GF-D8 (cell line): ENCODE measurements at regions not wholly inside any gene's neighbourhood (a gene's known extent, or its start where the extent isn't known, plus 50 kb on each side); places are given as distances from the start of the nearest gene placed in this dataset.
"Not testable (repeated sequence)": the region's sequence is repeated elsewhere in the genome, so short reads cannot be mapped to it uniquely, and the experiment has no call there.

Experiments used
- DNase-seq: peaks from one replicate; lab custom pipeline; 2025; lab: John Stamatoyannopoulos, UW

DNA sequence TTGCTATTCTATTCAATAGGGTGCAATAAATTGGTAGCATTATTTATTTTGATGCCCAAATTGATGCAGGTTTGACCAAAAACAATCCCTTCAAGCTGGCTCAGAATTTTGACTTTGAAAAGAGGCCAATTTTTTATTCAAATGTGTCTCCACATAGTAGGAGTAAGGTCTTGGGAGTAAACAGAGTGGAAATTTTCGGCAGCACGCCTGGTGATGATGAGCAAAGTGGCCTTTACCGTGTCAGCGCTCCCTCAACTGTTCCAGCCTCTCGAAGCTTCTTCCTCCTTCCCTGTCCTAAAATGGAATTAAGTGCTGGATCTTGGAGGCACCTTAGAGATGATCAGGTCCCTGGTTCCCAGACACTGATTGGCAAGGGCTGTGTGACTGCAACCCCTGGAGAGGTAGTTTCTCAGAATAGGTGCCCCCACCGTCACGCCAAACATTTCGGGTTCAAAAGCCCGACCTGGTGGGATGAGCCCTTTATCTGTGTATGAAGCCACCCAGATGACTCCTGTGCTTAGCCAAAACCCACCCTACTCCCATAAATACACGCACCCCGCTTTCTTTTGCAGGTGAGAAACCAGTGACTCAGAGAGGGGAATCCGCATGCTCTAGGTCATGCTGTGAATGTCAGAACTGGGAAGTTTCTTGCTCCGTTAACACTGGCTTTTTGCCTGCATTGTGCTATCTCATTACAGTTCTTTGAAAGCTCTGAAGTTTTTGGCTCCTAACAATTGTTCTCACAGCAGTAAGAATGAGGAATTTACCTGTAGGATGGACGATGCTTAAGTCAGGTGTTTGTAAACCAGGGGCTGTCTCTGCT is 89.1 kb downstream of the CRYGS start:
- no peak for DNase-seq

DNA sequence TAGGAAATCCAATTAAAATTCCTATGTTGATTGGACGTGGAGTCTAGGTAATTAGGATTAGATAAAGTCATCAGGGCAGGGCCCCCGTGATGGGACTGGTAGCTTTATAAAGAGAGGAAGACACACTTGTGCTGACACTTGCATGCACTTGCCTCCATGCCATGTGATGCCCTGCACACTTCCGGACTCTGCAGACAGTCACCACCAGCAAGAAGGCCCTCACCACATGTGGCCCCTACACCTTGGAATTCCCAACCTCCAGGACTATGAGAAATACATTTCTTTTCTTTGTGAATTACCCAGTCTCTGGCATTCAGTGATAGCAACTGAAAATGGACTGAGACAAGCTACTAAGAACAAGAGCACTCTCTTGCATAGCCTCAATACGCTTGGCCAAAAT is 90.6 kb downstream of the CRYGS start:
- DNase-seq: no peak

GRCh38 chr3:186452517-186452916 is 90.5 kb upstream of the DGKG start:
- DNase-seq: no peak

GRCh38 chr3:186451371-186451770 is 89.3 kb upstream of the DGKG start:
- no peak for DNase-seq

- no peak for DNase-seq
These were observed 82.9 kb upstream of the DGKG start for GRCh38 chr3:186444974-186445373.

GRCh38 chr3:186444288-186444687 is 82.3 kb upstream of the DGKG start:
- DNase-seq: no peak

DNA sequence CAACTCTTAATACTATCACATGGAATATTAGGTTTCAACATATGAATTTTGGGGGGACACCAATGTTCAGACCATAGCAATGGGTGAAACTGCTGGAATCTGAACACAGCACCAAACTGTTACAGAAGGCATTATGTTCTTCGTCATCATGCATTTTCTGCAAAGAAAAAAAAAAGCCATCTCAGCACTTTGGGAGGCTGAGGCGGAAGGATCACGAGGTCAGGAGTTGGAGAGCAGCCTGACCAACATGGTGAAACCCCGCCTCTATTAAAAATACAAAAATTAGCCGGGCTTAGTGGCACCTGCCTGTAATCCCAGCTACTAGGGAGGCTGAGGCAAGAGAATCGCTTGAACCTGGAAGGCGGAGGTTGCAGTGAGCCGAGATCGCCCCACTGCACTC is 80.9 kb upstream of the DGKG start:
- DNase-seq: not testable (repeated sequence)

DNA sequence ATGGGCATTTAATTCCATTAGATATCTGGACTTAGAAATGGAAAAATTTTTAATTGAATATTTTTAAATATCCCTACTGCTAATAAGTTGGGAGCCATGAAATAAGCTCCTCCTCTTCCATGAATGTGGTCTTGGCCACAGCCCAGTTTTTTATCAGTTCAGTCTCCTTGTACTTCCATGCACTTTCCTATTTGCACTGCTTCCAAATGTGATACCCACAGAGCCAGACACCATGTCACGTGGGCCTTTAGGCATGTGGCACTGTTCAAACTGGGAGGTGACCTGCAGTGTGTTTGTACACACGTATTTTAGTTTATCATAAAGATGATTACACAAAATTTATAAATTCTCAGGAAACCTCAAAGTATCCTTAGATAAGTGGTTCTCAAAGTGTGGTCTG is 80.1 kb upstream of the DGKG start:
- DNase-seq: no peak

DNA sequence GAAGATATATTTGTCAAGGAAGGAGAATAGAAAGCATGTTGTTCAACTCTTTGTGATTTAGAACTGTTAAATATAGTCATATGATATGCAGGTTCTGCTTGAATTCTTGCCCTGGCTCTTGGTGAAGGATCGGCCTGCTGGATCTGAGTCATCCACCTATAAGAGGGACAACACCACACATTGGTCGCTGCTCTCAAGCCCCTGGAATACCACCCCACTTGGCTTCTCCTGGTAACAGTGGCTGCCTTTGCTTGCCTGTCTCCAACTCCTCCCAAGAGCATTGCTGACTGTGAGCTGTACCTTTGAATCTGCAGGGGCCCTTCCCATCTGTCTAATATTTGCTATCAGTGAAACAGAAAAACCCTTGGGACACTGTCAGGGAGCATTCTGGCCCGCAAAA is 78.9 kb upstream of the DGKG start:
- DNase-seq: no peak

GRCh38 chr3:186439725-186440124 is 77.7 kb upstream of the DGKG start:
- DNase-seq: no peak

GRCh38 chr3:186435332-186435731 is 73.3 kb upstream of the DGKG start:
- DNase-seq: not testable (repeated sequence)

- DNase-seq: no peak
These were observed 71.1 kb upstream of the DGKG start for GRCh38 chr3:186432944-186433732.

DNA sequence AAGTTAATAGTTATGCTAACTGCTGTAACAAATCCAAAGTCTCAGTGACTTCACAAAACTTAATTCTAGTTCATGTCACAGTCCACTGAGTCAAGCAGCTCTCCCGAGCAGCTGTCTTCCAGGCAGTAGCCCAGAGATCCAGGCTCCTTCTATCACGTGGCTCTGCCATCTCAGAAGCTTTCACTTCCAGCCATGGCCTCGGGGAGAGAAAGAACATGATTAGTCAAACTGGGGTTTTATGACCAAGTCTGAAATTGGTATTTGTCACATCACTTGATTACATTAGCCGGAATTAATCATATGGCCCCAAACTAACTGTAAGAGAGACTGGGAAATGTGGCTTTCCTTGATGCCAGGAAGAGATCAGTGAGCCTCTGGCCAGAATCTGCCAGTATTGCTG is 70.2 kb upstream of the DGKG start:
- no peak for DNase-seq

DNA sequence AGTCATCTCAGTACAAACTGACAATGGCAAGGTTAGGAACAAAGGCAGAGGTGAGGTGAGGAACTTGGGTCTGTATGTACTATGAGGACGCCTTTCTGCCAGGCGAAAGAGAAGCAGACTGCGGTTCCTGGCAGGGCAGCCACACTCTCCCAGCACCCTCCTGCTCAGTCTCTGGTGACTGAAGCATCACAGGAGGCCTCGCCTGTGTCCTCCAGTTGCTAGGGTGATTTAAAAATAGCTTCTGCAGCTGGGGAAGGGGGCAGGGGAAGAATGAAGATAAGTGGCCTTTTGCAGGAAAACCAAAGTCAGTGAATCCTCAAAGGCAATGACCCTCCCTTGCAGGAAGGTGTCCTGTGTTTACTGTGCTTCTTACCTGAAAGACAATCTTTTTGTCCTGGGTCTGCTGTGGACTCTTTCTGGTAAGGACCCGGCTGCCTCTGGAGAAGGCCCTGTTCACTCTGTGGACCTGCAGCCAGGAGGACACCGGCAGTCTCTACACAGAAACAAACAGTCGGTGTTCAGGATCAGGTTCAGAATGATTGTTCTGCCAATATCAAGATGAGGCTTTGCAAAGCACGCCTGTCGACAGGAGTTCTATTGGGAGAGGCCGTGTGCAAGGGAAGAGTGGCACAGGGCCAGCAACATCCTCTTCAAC is 65.7 kb upstream of the DGKG start:
- no peak for DNase-seq

DNA sequence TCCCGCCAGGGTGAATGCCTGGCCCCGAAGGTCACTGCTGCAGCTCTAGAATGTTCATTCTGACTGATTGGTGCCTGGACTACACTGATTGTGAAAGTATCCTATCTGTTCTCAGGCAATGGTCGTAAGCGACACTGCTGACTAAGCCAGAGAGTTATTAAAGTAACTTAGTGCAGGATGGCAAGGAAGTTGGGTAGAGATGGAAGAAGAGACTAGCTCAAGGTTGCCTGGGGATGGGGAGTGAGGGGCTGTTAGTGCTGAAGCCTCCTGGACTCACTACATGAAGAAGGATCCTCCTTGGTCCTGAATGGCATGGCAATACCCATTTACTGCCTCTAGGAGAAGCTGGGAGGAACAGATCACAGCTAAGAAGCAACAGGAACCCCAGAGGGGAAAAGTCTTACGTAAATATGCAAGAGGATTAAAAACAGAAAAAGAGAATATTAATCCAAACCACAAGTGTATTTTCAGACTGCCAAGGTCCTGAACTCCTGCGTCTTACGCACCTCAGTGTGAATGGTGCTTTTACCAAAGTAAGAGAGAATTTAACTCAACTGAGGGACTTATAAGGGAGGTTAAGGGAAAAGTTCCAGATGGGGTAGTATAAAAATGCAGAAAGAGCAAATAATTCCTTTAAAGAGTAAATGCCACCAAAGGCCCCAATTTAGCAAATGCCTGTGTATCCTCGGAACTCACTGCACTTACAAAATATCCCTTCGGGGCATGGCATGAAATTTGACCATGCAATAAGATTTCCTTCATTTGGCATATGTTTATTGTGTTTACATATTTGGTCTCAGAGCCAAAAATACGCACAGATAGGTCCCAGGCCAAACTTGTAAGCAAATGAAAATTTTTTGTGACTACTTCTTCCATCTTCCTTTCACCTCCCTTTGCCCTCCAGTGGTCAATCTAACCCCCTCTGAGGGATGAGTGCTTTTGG is 64.0 kb upstream of the DGKG start:
- DNase-seq: no peak

GRCh38 chr3:186421946-186422345 is 59.9 kb upstream of the DGKG start:
- no peak for DNase-seq

GRCh38 chr3:186418671-186419145 is 56.7 kb upstream of the DGKG start:
- no peak for DNase-seq

DNA sequence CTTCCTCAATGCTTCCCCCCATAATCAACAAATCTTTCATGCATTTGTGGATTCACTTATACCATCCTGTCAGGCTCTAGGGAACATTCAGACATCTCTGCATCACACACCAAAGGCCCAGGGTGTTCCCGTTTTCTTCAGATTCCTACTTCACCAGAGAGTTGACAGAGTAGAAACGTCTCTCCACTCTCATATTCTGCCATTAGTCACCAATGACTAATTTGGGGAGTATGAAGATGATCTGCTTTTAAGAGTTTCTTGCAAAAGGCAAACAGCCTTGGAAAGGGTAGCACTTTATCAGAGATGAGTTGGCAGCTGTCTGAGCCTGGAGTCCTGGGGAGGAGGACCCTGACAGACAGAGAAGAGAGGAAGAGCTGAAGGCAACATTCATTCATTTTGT is 55.8 kb upstream of the DGKG start:
- no peak for DNase-seq

DNA sequence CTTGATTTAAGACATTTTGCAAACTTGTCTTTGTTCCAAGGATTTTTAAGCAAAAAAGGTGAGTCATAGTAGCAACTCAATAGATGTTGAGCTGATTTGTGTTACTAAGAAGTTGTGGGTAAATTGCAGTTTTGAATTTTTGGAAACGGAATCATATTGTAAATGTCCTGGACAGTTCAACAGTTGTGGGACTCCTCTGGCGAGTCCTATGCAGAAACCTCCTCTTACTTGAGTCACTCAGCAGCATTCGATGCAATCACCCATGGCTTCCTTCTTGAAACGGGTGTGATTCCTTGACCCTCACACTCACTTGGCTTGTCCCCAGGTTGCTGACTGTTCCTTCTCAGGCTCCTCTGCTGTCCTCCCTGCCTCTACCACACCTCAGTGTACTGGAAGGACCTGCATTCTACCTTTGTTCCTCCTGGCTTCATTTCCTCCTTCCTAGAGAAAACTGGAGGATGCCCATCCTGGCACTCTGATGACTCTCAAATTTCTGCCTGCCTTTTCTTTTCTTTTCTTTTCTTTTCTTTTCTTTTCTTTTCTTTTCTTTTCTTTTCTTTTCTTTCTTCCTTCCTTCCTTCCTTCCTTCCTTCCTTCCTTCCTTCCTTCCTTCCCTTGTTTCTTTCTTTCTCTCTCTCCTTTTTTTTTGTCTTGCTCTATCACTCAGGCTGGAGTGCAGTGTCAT is 52.8 kb upstream of the DGKG start:
- DNase-seq: no peak

DNA sequence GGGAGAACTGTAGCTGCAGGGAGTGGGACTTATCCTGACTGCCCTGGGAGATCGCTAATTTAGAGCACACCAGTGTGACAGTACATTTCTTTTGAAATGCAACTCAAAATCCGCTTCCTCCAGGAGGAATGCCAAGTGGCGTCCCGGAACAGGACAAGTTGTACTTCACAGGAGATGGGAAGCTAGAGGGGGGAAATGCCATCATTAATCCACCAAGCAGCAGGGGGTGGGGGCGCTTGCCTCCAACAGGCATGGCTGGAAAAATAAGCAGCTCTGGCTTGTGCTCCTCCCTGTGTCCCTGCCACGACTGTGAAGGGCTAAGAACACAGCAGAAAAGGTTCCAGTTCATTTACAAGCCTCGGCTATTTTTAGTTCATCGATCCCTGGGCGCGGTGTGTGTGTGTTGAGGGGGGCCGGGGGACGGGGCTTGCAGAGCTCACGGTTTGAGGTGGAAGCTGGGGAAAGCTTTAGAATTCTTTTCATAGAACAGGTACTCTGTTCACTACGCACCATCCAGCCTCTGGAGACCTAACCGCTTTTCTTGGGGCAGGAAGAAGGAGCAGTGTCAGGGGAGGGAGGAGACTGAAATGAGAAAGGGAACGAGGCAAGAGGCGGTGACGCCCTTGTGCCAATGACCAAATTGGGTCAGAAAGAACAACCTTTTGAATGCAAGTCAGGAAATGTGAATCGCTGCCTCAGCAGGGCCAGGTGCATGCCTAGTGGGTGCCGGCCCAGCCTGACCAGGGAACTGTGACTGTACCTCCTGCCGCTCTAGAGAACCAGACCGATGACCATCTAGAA is 51.8 kb upstream of the DGKG start:
- DNase-seq: no peak
